ENCODE measurements at regions not wholly inside any gene's neighbourhood (a gene's known extent, or its start where the extent isn't known, plus 50 kb on each side); places are given as distances from the start of the nearest gene placed in this dataset.

DNA sequence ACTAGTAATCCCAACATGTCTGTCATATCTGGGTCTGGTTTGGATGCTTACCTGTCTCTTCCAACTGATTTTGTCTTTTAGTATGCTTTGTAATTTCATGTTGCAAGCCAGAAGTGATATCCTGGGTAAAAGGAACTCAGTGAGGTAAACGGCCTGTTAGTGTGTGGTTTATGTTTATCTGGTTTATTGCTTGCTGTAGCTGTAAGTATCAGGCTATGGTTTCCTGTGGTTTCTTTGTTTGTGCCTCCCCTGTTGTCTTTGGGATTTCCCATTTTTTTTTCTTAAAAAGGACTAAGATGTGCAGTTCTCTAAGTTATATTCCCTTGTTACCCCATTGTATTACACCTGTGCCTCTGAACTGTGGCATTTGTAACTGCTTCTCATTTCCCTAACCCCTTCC is 323.5 kb upstream of the POM121L12 start:
- H3K4me3 ChIP-seq (ENCODE audit: low read depth, low read length): no peak overlapping the region
- DNase-seq (ENCODE audit: low read depth): no peak
- no peak for TF ChIP-seq CTCF (IDR thresholded peaks at IDR 0.05; ENCODE audit: insufficient read depth, low read length)

DNA sequence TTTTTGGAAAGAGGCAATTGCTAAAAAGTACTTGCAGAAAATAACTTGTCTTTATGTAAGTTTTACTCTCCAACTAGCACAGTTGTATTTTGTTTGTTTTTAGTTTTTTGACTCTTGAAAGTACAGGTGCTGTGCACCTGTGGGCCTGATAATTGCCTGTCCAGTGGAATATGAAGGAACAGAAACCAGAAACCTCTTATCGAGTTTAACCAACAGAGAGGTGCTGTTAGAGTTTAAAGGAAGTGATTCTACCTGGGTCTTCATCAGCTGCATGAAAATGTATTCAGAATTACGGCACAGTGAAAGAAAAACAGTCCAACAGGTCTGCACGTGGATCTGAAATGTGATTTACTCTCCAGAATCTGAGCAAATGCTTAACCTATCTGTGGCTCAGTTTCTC is 326.6 kb upstream of the POM121L12 start:
- no peak overlapping the region for H3K4me3 ChIP-seq (ENCODE audit: low read depth, low read length)
- no peak for DNase-seq (ENCODE audit: low read depth)
- no peak for TF ChIP-seq CTCF (IDR thresholded peaks at IDR 0.05; ENCODE audit: insufficient read depth, low read length)

- H3K4me3 ChIP-seq (ENCODE audit: low read depth, low read length): no peak overlapping the region
- no peak for DNase-seq (ENCODE audit: low read depth)
- TF ChIP-seq CTCF (IDR thresholded peaks at IDR 0.05; ENCODE audit: insufficient read depth, low read length): no peak
Observed at GRCh38 chr7:52705768-52706167, 329.7 kb upstream of the POM121L12 start.

GRCh38 chr7:52700349-52700748 is 335.1 kb upstream of the POM121L12 start:
- no peak for TF ChIP-seq CTCF (IDR thresholded peaks at IDR 0.05; ENCODE audit: insufficient read depth, low read length)
- DNase-seq (ENCODE audit: low read depth): no peak
- H3K4me3 ChIP-seq (ENCODE audit: low read depth, low read length): no peak overlapping the region

GRCh38 chr7:52695973-52696595 is 339.3 kb upstream of the POM121L12 start:
- no peak for DNase-seq (ENCODE audit: low read depth)
- TF ChIP-seq CTCF (IDR thresholded peaks at IDR 0.05; ENCODE audit: insufficient read depth, low read length): no peak
- no peak overlapping the region for H3K4me3 ChIP-seq (ENCODE audit: low read depth, low read length)

DNA sequence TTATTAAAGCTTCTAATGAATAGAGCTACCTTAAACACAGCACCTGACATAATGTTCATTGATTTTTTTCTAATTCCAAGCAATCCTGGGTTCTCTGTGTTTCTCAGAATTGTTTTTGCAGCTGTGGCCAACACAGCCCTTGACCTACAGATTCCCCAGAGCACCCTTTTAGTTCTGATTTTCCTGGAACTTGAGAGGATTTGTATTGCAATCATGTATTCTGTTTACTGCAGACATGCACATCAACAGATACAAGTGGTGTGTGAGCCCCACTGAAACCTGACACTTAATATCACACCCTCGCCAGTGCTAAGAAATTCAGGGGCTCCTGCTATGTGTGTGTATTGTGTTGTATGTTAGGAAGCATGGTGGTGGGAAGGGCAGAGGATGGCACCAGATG is 344.2 kb upstream of the POM121L12 start:
- no peak overlapping the region for H3K4me3 ChIP-seq (ENCODE audit: low read depth, low read length)
- no peak for DNase-seq (ENCODE audit: low read depth)
- no peak for TF ChIP-seq CTCF (IDR thresholded peaks at IDR 0.05; ENCODE audit: insufficient read depth, low read length)

GRCh38 chr7:52689912-52690311 is 345.5 kb upstream of the POM121L12 start:
- no peak overlapping the region for H3K4me3 ChIP-seq (ENCODE audit: low read depth, low read length)
- no peak for TF ChIP-seq CTCF (IDR thresholded peaks at IDR 0.05; ENCODE audit: insufficient read depth, low read length)
- DNase-seq (ENCODE audit: low read depth): no peak

Data from fibroblast of the aortic adventitia (primary cell).